Endothelial cell of umbilical vein (primary cell): ENCODE measurements at regions not wholly inside any gene's neighbourhood (a gene's known extent, or its start where the extent isn't known, plus 50 kb on each side); places are given as distances from the start of the nearest gene placed in this dataset.

Experiments used
- CTCF ChIP-seq, 2 donors: IDR thresholded peaks; 1 replicate in 1 of 2; 2 replicates in 1 of 2; pipeline ENCODE4 v1.5.1; 2011; ENCODE audit warnings: low read length in 2 of 2, mild to moderate bottlenecking in 2 of 2, moderate library complexity in 2 of 2, control low read depth in 1 of 2, inconsistent platforms in 1 of 2, low read depth in 1 of 2; ENCODE audit not compliant: insufficient read depth in 1 of 2; ENCODE audit errors: extremely low read depth in 1 of 2
- EZH2 ChIP-seq: IDR thresholded peaks from 2 replicates; pipeline ENCODE4 v1.6.1; 2012; ENCODE audit warnings: borderline replicate concordance, low read depth, mild to moderate bottlenecking, moderate library complexity, low read length, inconsistent platforms; ENCODE audit not compliant: severe bottlenecking
- FOS ChIP-seq: IDR thresholded peaks from 2 replicates; pipeline ENCODE4 v1.6.1; 2011; ENCODE audit warnings: mild to moderate bottlenecking, low read length, moderate library complexity, borderline replicate concordance; ENCODE audit not compliant: insufficient read depth
- JUN ChIP-seq: IDR thresholded peaks from 2 replicates; pipeline ENCODE4 v1.6.1; 2011; ENCODE audit warnings: borderline replicate concordance, low read depth; ENCODE audit not compliant: insufficient read length, insufficient read depth
- POLR2A ChIP-seq: IDR thresholded peaks from 2 replicates; pipeline ENCODE4 v1.6.1; 2012; ENCODE audit warnings: low read depth, mild to moderate bottlenecking, control low read depth, low read length
- POLR2AphosphoS5 ChIP-seq: IDR thresholded peaks from 2 replicates; pipeline ENCODE4 v1.6.1; 2012; ENCODE audit warnings: low read depth, mild to moderate bottlenecking, control low read depth, low read length, moderate library complexity; ENCODE audit not compliant: insufficient read depth

GRCh38 chr10:32207544-32207943, 139.4 kb downstream of the EPC1 start:
- TF ChIP-seq CTCF (IDR thresholded peaks at IDR 0.05; ENCODE audit: extremely low read depth in 1 of 2, insufficient read depth in 1 of 2, low read depth in 1 of 2, low read length in 2 of 2) (peak; percentile 68 to 79), EZH2 (no peak), POLR2A (no peak), JUN (no peak), POLR2AphosphoS5 (no peak), FOS (no peak)
